GM06990 (cell line): ENCODE measurements at regions not wholly inside any gene's neighbourhood (a gene's known extent, or its start where the extent isn't known, plus 50 kb on each side); places are given as distances from the start of the nearest gene placed in this dataset.
A peak's percentile ranks its signal among the peaks of the same experiment; 100 is the strongest.

Experiments used
- DNase-seq: peaks from one replicate; pipeline ENCODE4 v3.0.0-alpha.2; 2011; ENCODE audit not compliant: insufficient read length; ENCODE audit errors: extremely low read depth
- H3K27me3 ChIP-seq: replicated peaks from 2 replicates; pipeline ENCODE4 v1.6.0; 2011; ENCODE audit warnings: low read length; ENCODE audit not compliant: control insufficient read depth, insufficient read depth
- H3K36me3 ChIP-seq: 2 replicates; pipeline ENCODE4 v1.5.1; 2011; ENCODE audit warnings: low read length; ENCODE audit not compliant: control insufficient read depth, insufficient read depth
- H3K4me3 ChIP-seq: replicated peaks from 2 replicates; pipeline ENCODE4 v1.5.1; 2011; ENCODE audit warnings: low read depth, mild to moderate bottlenecking, control low read depth, low read length
- TF ChIP-seq, protein P1 (sequence below): IDR thresholded peaks from 2 replicates; pipeline ENCODE4 v1.5.1; 2011; ENCODE audit warnings: low read length, control low read depth, mild to moderate bottlenecking, inconsistent platforms; ENCODE audit not compliant: insufficient read depth, poor library complexity, severe bottlenecking

DNA sequence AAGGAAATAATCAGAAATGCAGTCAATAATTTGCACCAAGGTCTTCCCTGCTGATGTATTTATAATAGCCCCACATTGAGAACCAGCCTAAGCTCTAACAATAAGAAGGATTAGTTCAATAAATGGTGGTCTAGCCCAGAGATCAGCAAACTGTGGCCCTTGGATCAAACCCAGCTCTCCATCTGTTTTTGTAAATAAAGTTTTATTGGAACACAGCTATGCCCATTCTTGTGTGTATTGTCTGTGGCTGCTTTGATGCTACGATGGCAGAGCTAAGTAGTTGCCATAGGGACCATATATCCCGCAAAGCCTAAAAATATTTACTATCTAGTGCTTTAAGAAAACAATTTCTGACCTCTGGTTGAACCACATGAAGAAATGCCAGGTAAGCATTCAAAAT lies 154.9 kb downstream of the EMX2 start:
- DNase-seq: no peak
- TF ChIP-seq, protein P1, sequence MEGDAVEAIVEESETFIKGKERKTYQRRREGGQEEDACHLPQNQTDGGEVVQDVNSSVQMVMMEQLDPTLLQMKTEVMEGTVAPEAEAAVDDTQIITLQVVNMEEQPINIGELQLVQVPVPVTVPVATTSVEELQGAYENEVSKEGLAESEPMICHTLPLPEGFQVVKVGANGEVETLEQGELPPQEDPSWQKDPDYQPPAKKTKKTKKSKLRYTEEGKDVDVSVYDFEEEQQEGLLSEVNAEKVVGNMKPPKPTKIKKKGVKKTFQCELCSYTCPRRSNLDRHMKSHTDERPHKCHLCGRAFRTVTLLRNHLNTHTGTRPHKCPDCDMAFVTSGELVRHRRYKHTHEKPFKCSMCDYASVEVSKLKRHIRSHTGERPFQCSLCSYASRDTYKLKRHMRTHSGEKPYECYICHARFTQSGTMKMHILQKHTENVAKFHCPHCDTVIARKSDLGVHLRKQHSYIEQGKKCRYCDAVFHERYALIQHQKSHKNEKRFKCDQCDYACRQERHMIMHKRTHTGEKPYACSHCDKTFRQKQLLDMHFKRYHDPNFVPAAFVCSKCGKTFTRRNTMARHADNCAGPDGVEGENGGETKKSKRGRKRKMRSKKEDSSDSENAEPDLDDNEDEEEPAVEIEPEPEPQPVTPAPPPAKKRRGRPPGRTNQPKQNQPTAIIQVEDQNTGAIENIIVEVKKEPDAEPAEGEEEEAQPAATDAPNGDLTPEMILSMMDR: no peak
- Histone ChIP-seq H3K36me3 (no peaks in the 10 kb centered on the region), H3K27me3 (no peaks in the 10 kb centered on the region), H3K4me3 (no peak overlapping the region)

DNA sequence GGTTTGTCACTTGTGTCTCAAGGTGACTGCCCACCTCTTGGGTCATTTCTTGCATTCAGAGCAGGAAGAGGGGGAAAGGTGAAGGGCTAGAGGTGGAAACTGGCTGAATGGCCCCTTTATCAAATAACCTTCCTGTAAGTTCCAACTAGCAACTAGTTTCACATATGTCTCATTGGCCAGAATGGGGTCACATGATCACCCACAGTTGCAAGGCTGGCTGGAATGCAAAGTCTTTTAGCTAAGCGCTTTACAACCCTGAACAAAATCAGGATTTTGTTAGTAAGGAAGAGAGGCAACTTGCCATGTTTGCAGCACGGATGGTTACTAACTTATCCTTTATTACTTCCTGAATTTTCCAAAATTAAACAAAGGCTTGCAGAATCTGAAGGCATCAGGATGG lies 156.3 kb downstream of the EMX2 start:
- no peak overlapping the region for H3K4me3 ChIP-seq
- no peaks in the 10 kb centered on the region for H3K27me3 ChIP-seq
- no peak for DNase-seq
- H3K36me3 ChIP-seq: no peaks in the 10 kb centered on the region
- TF ChIP-seq, protein P1: no peak

DNA sequence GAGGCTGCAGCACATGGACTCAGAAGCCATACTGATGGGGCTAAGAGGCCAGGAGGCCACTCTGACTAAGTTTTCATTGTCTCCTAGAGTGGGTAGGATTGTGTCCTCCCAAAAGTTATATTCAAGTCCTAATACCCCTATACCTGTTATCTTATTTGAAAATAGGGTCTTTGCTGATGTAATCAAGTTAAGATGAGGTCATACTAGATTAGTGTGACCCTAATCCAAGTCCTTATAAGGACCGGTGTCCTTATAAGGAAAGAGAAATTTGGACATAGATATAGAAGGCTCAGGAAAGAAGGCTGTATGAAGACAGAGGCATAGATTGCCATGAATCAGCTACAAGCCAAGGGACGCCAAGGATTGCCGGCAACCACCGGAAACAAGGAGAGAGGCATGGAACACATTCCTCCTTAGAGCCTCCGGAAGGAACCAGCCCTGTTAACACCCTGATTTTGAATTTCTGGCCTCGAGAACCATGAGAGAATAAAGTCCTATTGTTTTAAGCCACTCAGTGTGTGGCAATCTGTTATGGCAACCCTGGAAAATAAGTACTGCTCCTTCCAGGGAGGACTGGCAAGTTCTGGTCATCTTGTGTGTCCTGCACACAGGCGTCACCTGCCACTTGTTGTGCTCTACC lies 157.0 kb downstream of the EMX2 start:
- H3K36me3 ChIP-seq: no peaks in the 10 kb centered on the region
- TF ChIP-seq, protein P1: no peak

DNA sequence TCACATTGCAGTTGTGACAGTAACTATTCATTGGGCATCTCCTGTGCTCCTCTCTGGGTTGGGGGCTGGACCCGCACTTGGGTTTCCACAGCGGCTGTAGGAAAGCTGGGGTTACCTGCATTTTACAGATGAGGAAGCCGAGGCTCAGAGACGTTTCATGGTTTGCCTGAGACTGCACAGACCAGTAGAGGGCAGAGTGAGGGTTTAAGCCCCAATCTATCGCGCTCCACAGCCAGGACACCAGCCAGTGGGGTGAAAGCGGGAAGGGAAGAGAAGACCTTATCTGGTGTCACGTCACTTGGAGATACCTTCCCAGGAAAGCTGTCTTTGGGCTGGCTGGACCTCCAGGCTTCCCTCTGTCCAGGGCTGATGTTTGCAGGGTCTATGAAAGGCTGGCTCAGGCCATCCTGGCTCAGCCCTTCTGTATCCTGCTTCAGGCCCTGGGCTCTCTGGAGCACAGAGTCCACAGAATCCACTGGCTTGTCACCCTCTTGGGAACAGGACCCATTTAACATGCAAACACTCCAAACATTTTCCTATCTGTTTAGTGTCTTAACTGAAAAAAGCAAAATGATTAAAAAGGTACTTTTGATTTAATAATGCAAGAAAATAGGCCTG lies 167.7 kb downstream of the EMX2 start:
- no peaks in the 10 kb centered on the region; the same call in 1 of the 2 replicates for H3K27me3 ChIP-seq
- no peak overlapping the region for H3K4me3 ChIP-seq
- H3K36me3 ChIP-seq: no peaks in the 10 kb centered on the region
- TF ChIP-seq, protein P1: peak; percentile 38
- no peak for DNase-seq

More for the DNA sequence above, 157.0 kb downstream of the EMX2 start:
- no peak overlapping the region for H3K4me3 ChIP-seq
- DNase-seq: no peak
- H3K27me3 ChIP-seq: no peaks in the 10 kb centered on the region

DNA sequence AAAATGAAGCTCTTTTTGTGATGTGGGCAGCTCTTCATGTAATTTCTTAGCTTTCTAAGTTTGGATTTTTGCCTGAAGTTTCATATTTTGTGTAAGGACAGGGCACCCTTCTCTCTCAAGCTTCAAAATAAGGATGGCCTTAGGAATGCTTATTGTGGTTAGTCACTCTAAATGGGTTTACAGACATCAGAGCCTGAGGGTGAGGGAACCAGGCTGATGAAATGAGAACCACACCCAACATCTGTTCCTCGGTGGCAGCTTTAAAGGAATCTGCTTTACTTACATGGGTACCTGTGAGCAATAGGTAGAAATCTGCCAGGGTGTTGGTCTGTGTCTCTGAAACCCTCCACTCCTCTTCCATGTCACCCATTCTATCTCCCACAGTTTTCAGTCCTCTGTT lies 174.3 kb downstream of the EMX2 start:
- Histone ChIP-seq H3K4me3 (no peak overlapping the region), H3K36me3 (no peaks in the 10 kb centered on the region), H3K27me3 (no peaks in the 10 kb centered on the region)
- no peak for DNase-seq
- TF ChIP-seq, protein P1: no peak
